ENCODE measurements at regions not wholly inside any gene's neighbourhood (a gene's known extent, or its start where the extent isn't known, plus 50 kb on each side); places are given as distances from the start of the nearest gene placed in this dataset.

- Histone ChIP-seq H3K4me1 (ENCODE audit: control insufficient read depth, insufficient read depth, low read length, poor library complexity, severe bottlenecking) (no peaks in the 10 kb centered on the region), H3K36me3 (ENCODE audit: control insufficient read depth, insufficient read depth, low read length) (no peaks in the 10 kb centered on the region), H3K4me3 (ENCODE audit: low read depth, low read length) (no peak overlapping the region), H3K27me3 (ENCODE audit: control insufficient read depth, insufficient read depth, low read length) (no peaks in the 10 kb centered on the region), H3K9me3 (ENCODE audit: control insufficient read depth in 2 of 2, low read length in 2 of 2) (no peaks in the 10 kb centered on the region), H3K27ac (ENCODE audit: insufficient read depth, low read length, poor library complexity, severe bottlenecking) (no peak overlapping the region)
- H3K9me3 Mint-ChIP-seq: peaks cover 0 to 1% (median 0%) of the 10 kb centered on the region in 7 donors
- DNase-seq (no peak), ATAC-seq (ENCODE audit: low read depth in 2 of 2) (no peak)
- no peaks in the 10 kb centered on the region for H3K36me3 Mint-ChIP-seq
- peaks cover 18% of the 10 kb centered on the region for H3K27me3 Mint-ChIP-seq
- H3K27ac Mint-ChIP-seq: no peak overlapping the region
- H3K4me3 Mint-ChIP-seq: no peak overlapping the region
- no peaks in the 10 kb centered on the region for H3K4me1 Mint-ChIP-seq
Observed at GRCh38 chr4:174107746-174108354, 175.6 kb downstream of the FBXO8 start.

GRCh38 chr4:174105202-174105601 is 178.3 kb downstream of the FBXO8 start:
- ATAC-seq (ENCODE audit: low read depth in 2 of 2): no peak
- H3K4me1 Mint-ChIP-seq: no peaks in the 10 kb centered on the region
- no peaks in the 10 kb centered on the region for H3K36me3 Mint-ChIP-seq

GRCh38 chr4:174100910-174101309 is 182.6 kb downstream of the FBXO8 start:
- ATAC-seq (ENCODE audit: low read depth in 2 of 2): no peak
- Mint-ChIP-seq H3K4me3 (no peak overlapping the region), H3K27me3 (no peaks in the 10 kb centered on the region), H3K27ac (no peak overlapping the region), H3K9me3 (peaks cover 0 to 2% (median 0%) of the 10 kb centered on the region in 7 donors), H3K36me3 (no peaks in the 10 kb centered on the region), H3K4me1 (no peaks in the 10 kb centered on the region)
- no peaks in the 10 kb centered on the region for H3K9me3 ChIP-seq (ENCODE audit: control insufficient read depth in 2 of 2, low read length in 2 of 2)
- H3K27me3 ChIP-seq (ENCODE audit: control insufficient read depth, insufficient read depth, low read length): no peaks in the 10 kb centered on the region
- no peak overlapping the region for H3K4me3 ChIP-seq (ENCODE audit: low read depth, low read length)
- no peak for DNase-seq
- no peak overlapping the region for H3K27ac ChIP-seq (ENCODE audit: insufficient read depth, low read length, poor library complexity, severe bottlenecking)
- H3K4me1 ChIP-seq (ENCODE audit: control insufficient read depth, insufficient read depth, low read length, poor library complexity, severe bottlenecking): no peaks in the 10 kb centered on the region
- no peaks in the 10 kb centered on the region for H3K36me3 ChIP-seq (ENCODE audit: control insufficient read depth, insufficient read depth, low read length)

More at GRCh38 chr4:174105202-174105601, 178.3 kb downstream of the FBXO8 start:
- peaks cover 18% of the 10 kb centered on the region for H3K27me3 Mint-ChIP-seq
- Histone ChIP-seq H3K27ac (ENCODE audit: insufficient read depth, low read length, poor library complexity, severe bottlenecking) (no peak overlapping the region), H3K4me1 (ENCODE audit: control insufficient read depth, insufficient read depth, low read length, poor library complexity, severe bottlenecking) (no peaks in the 10 kb centered on the region), H3K27me3 (ENCODE audit: control insufficient read depth, insufficient read depth, low read length) (no peaks in the 10 kb centered on the region), H3K36me3 (ENCODE audit: control insufficient read depth, insufficient read depth, low read length) (no peaks in the 10 kb centered on the region), H3K4me3 (ENCODE audit: low read depth, low read length) (no peak overlapping the region), H3K9me3 (ENCODE audit: control insufficient read depth in 2 of 2, low read length in 2 of 2) (no peaks in the 10 kb centered on the region)
- H3K4me3 Mint-ChIP-seq: no peak overlapping the region
- H3K27ac Mint-ChIP-seq: no peak overlapping the region
- peaks cover 0 to 2% (median 0%) of the 10 kb centered on the region in 7 donors for H3K9me3 Mint-ChIP-seq
- DNase-seq: no peak

GRCh38 chr4:174099712-174100111 is 183.8 kb downstream of the FBXO8 start:
- Histone ChIP-seq H3K4me1 (ENCODE audit: control insufficient read depth, insufficient read depth, low read length, poor library complexity, severe bottlenecking) (no peaks in the 10 kb centered on the region), H3K27ac (ENCODE audit: insufficient read depth, low read length, poor library complexity, severe bottlenecking) (no peak overlapping the region), H3K36me3 (ENCODE audit: control insufficient read depth, insufficient read depth, low read length) (no peaks in the 10 kb centered on the region), H3K4me3 (ENCODE audit: low read depth, low read length) (no peak overlapping the region), H3K9me3 (ENCODE audit: control insufficient read depth in 2 of 2, low read length in 2 of 2) (no peaks in the 10 kb centered on the region), H3K27me3 (ENCODE audit: control insufficient read depth, insufficient read depth, low read length) (no peaks in the 10 kb centered on the region)
- Mint-ChIP-seq H3K27me3 (no peaks in the 10 kb centered on the region), H3K4me1 (no peaks in the 10 kb centered on the region), H3K9me3 (peaks cover 0 to 2% (median 0%) of the 10 kb centered on the region in 7 donors), H3K4me3 (no peak overlapping the region), H3K36me3 (no peaks in the 10 kb centered on the region), H3K27ac (no peak overlapping the region)
- ATAC-seq (ENCODE audit: low read depth in 2 of 2) (no peak), DNase-seq (no peak)

- H3K27me3 Mint-ChIP-seq: no peaks in the 10 kb centered on the region
- H3K27ac Mint-ChIP-seq: no peak overlapping the region
- Histone ChIP-seq H3K4me3 (ENCODE audit: low read depth, low read length) (no peak overlapping the region), H3K4me1 (ENCODE audit: control insufficient read depth, insufficient read depth, low read length, poor library complexity, severe bottlenecking) (no peaks in the 10 kb centered on the region), H3K27me3 (ENCODE audit: control insufficient read depth, insufficient read depth, low read length) (no peaks in the 10 kb centered on the region), H3K27ac (ENCODE audit: insufficient read depth, low read length, poor library complexity, severe bottlenecking) (no peak overlapping the region), H3K36me3 (ENCODE audit: control insufficient read depth, insufficient read depth, low read length) (no peaks in the 10 kb centered on the region), H3K9me3 (ENCODE audit: control insufficient read depth in 2 of 2, low read length in 2 of 2) (no peaks in the 10 kb centered on the region)
- DNase-seq: no peak
- no peaks in the 10 kb centered on the region for H3K4me1 Mint-ChIP-seq
- no peak for ATAC-seq (ENCODE audit: low read depth in 2 of 2)
- no peak overlapping the region for H3K4me3 Mint-ChIP-seq
- no peaks in the 10 kb centered on the region for H3K36me3 Mint-ChIP-seq
- H3K9me3 Mint-ChIP-seq: peaks cover 0 to 7% (median 0%) of the 10 kb centered on the region in 7 donors
Observed at GRCh38 chr4:174096999-174097398, 186.5 kb downstream of the FBXO8 start.

GRCh38 chr4:174096456-174096855 is 187.0 kb downstream of the FBXO8 start:
- H3K27me3 ChIP-seq (ENCODE audit: control insufficient read depth, insufficient read depth, low read length): no peaks in the 10 kb centered on the region
- no peak for DNase-seq
- Mint-ChIP-seq H3K27ac (no peak overlapping the region), H3K9me3 (peaks cover 0 to 10% (median 0%) of the 10 kb centered on the region in 7 donors), H3K4me3 (no peak overlapping the region), H3K4me1 (no peaks in the 10 kb centered on the region), H3K36me3 (no peaks in the 10 kb centered on the region), H3K27me3 (no peaks in the 10 kb centered on the region)
- H3K27ac ChIP-seq (ENCODE audit: insufficient read depth, low read length, poor library complexity, severe bottlenecking): no peak overlapping the region
- no peak for ATAC-seq (ENCODE audit: low read depth in 2 of 2)
- no peak overlapping the region for H3K4me3 ChIP-seq (ENCODE audit: low read depth, low read length)
- H3K36me3 ChIP-seq (ENCODE audit: control insufficient read depth, insufficient read depth, low read length): no peaks in the 10 kb centered on the region
- no peaks in the 10 kb centered on the region for H3K4me1 ChIP-seq (ENCODE audit: control insufficient read depth, insufficient read depth, low read length, poor library complexity, severe bottlenecking)
- no peaks in the 10 kb centered on the region for H3K9me3 ChIP-seq (ENCODE audit: control insufficient read depth in 2 of 2, low read length in 2 of 2)

- DNase-seq: no peak
- H3K36me3 Mint-ChIP-seq: no peaks in the 10 kb centered on the region
- H3K27ac Mint-ChIP-seq: no peak overlapping the region
- ATAC-seq (ENCODE audit: low read depth in 2 of 2): no peak
- peaks cover 0 to 5% (median 0%) of the 10 kb centered on the region in 4 donors for H3K4me1 Mint-ChIP-seq
- no peaks in the 10 kb centered on the region for H3K27me3 Mint-ChIP-seq
- H3K9me3 Mint-ChIP-seq: peaks cover 0 to 12% (median 0%) of the 10 kb centered on the region in 7 donors
- Histone ChIP-seq H3K27me3 (ENCODE audit: control insufficient read depth, insufficient read depth, low read length) (no peaks in the 10 kb centered on the region), H3K27ac (ENCODE audit: insufficient read depth, low read length, poor library complexity, severe bottlenecking) (no peak overlapping the region), H3K4me3 (ENCODE audit: low read depth, low read length) (no peak overlapping the region), H3K36me3 (ENCODE audit: control insufficient read depth, insufficient read depth, low read length) (no peaks in the 10 kb centered on the region), H3K4me1 (ENCODE audit: control insufficient read depth, insufficient read depth, low read length, poor library complexity, severe bottlenecking) (no peaks in the 10 kb centered on the region), H3K9me3 (ENCODE audit: control insufficient read depth in 2 of 2, low read length in 2 of 2) (no peaks in the 10 kb centered on the region)
- H3K4me3 Mint-ChIP-seq: no peak overlapping the region
Observed at GRCh38 chr4:174091130-174091529, 192.3 kb downstream of the FBXO8 start.

- H3K4me3 Mint-ChIP-seq: no peak overlapping the region
- Histone ChIP-seq H3K9me3 (ENCODE audit: control insufficient read depth in 2 of 2, low read length in 2 of 2) (no peaks in the 10 kb centered on the region), H3K4me3 (ENCODE audit: low read depth, low read length) (no peak overlapping the region), H3K36me3 (ENCODE audit: control insufficient read depth, insufficient read depth, low read length) (no peaks in the 10 kb centered on the region), H3K4me1 (ENCODE audit: control insufficient read depth, insufficient read depth, low read length, poor library complexity, severe bottlenecking) (no peaks in the 10 kb centered on the region), H3K27me3 (ENCODE audit: control insufficient read depth, insufficient read depth, low read length) (no peaks in the 10 kb centered on the region), H3K27ac (ENCODE audit: insufficient read depth, low read length, poor library complexity, severe bottlenecking) (no peak overlapping the region)
- no peak overlapping the region for H3K27ac Mint-ChIP-seq
- DNase-seq (no peak), ATAC-seq (ENCODE audit: low read depth in 2 of 2) (no peak)
- peaks cover 0 to 5% (median 0%) of the 10 kb centered on the region in 4 donors for H3K4me1 Mint-ChIP-seq
- H3K36me3 Mint-ChIP-seq: no peaks in the 10 kb centered on the region
- H3K27me3 Mint-ChIP-seq: no peaks in the 10 kb centered on the region
- peaks cover 0 to 12% (median 0%) of the 10 kb centered on the region in 7 donors for H3K9me3 Mint-ChIP-seq
Observed at GRCh38 chr4:174089711-174090110, 193.8 kb downstream of the FBXO8 start.
